ENCODE measurements at regions not wholly inside any gene's neighbourhood (a gene's known extent, or its start where the extent isn't known, plus 50 kb on each side); places are given as distances from the start of the nearest gene placed in this dataset.

GRCh38 chr6:14601490-14601889 is 483.9 kb downstream of the CD83 start:
- no peak for TF ChIP-seq ARNTL (CRISPR knock-in tag; IDR thresholded peaks at IDR 0.05; ENCODE audit: borderline replicate concordance, low read depth)
- no peak for TF ChIP-seq BACH2 (CRISPR knock-in tag; IDR thresholded peaks at IDR 0.05; ENCODE audit: borderline replicate concordance)
- TF ChIP-seq ZC3H10 (CRISPR knock-in tag; IDR thresholded peaks at IDR 0.05): no peak
- no peak for TF ChIP-seq ZFP30 (CRISPR knock-in tag; IDR thresholded peaks at IDR 0.05)
- no peak for TF ChIP-seq ISL1 (CRISPR knock-in tag; IDR thresholded peaks at IDR 0.05)
- no peak for TF ChIP-seq ZFP3 (CRISPR knock-in tag; IDR thresholded peaks at IDR 0.05)
